Ishikawa (cell line): ENCODE measurements at regions not wholly inside any gene's neighbourhood (a gene's known extent, or its start where the extent isn't known, plus 50 kb on each side); places are given as distances from the start of the nearest gene placed in this dataset.

Source experiments
- CEBPB ChIP-seq: IDR thresholded peaks from 2 replicates; pipeline ENCODE4 v1.6.1; 2012
- CREB1 ChIP-seq: IDR thresholded peaks from 2 replicates; pipeline ENCODE4 v1.6.1; 2012; ENCODE audit warnings: low read depth
- EGR1 ChIP-seq: IDR thresholded peaks from 2 replicates; pipeline ENCODE4 v1.6.1; 2012
- EP300 ChIP-seq: IDR thresholded peaks from 2 replicates; pipeline ENCODE4 v1.6.1; 2012; ENCODE audit warnings: borderline replicate concordance
- FOXM1 ChIP-seq: IDR thresholded peaks from 2 replicates; pipeline ENCODE4 v1.6.1; 2012; ENCODE audit warnings: low read depth, borderline replicate concordance
- NFIC ChIP-seq: IDR thresholded peaks from 2 replicates; pipeline ENCODE4 v1.6.1; 2012
- RAD21 ChIP-seq: IDR thresholded peaks from 2 replicates; pipeline ENCODE4 v1.6.1; 2012; ENCODE audit warnings: low read depth
- TAF1 ChIP-seq: IDR thresholded peaks from 2 replicates; pipeline ENCODE4 v1.6.1; 2012; ENCODE audit warnings: low read depth, mild to moderate bottlenecking
- TCF12 ChIP-seq: IDR thresholded peaks from 2 replicates; pipeline ENCODE4 v1.6.1; 2012; ENCODE audit warnings: low read depth
- YY1 ChIP-seq: IDR thresholded peaks from 2 replicates; pipeline ENCODE4 v1.6.1; 2012; ENCODE audit warnings: low read depth
- ZBTB7A ChIP-seq: IDR thresholded peaks from 2 replicates; pipeline ENCODE4 v1.6.1; 2012; ENCODE audit warnings: low read depth
- TF ChIP-seq, protein P1 (sequence below): IDR thresholded peaks from 2 replicates; pipeline ENCODE4 v1.6.1; 2012; ENCODE audit warnings: low read depth, mild to moderate bottlenecking
- TF ChIP-seq, protein P2 (sequence below): IDR thresholded peaks from 2 replicates; pipeline ENCODE4 v1.6.1; 2012
- TF ChIP-seq, protein P3 (sequence below): IDR thresholded peaks from 2 replicates; pipeline ENCODE4 v1.6.1; 2012

DNA sequence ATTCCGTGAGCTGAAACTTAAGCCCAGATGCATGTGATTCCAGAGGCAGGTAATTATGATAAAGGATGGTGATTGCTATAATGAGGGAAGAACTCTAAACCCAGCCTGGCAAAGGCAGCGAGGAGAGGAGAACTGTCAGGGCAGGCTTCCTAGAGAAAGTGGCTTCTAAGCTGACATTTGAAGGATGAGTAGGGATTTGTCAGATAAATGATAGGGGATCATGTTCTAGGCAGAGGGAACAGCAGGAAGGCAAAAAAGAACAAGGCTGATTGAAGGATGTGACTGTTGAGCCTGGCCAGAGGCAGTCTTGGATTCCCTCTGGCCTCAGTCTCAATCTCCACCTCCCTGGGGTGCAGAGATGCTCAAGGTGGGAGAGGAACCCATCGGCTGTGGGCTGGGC is 146.4 kb upstream of the POU3F1 start:
- TF ChIP-seq FOXM1 (no peak), RAD21 (no peak), EGR1 (no peak), NFIC (no peak), CEBPB (no peak), CREB1 (no peak), TAF1 (no peak), YY1 (no peak), ZBTB7A (no peak), TCF12 (no peak)
- TF ChIP-seq, protein P1, sequence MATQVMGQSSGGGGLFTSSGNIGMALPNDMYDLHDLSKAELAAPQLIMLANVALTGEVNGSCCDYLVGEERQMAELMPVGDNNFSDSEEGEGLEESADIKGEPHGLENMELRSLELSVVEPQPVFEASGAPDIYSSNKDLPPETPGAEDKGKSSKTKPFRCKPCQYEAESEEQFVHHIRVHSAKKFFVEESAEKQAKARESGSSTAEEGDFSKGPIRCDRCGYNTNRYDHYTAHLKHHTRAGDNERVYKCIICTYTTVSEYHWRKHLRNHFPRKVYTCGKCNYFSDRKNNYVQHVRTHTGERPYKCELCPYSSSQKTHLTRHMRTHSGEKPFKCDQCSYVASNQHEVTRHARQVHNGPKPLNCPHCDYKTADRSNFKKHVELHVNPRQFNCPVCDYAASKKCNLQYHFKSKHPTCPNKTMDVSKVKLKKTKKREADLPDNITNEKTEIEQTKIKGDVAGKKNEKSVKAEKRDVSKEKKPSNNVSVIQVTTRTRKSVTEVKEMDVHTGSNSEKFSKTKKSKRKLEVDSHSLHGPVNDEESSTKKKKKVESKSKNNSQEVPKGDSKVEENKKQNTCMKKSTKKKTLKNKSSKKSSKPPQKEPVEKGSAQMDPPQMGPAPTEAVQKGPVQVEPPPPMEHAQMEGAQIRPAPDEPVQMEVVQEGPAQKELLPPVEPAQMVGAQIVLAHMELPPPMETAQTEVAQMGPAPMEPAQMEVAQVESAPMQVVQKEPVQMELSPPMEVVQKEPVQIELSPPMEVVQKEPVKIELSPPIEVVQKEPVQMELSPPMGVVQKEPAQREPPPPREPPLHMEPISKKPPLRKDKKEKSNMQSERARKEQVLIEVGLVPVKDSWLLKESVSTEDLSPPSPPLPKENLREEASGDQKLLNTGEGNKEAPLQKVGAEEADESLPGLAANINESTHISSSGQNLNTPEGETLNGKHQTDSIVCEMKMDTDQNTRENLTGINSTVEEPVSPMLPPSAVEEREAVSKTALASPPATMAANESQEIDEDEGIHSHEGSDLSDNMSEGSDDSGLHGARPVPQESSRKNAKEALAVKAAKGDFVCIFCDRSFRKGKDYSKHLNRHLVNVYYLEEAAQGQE: no peak
- TF ChIP-seq, protein P2, sequence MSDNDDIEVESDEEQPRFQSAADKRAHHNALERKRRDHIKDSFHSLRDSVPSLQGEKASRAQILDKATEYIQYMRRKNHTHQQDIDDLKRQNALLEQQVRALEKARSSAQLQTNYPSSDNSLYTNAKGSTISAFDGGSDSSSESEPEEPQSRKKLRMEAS: no peak

DNA sequence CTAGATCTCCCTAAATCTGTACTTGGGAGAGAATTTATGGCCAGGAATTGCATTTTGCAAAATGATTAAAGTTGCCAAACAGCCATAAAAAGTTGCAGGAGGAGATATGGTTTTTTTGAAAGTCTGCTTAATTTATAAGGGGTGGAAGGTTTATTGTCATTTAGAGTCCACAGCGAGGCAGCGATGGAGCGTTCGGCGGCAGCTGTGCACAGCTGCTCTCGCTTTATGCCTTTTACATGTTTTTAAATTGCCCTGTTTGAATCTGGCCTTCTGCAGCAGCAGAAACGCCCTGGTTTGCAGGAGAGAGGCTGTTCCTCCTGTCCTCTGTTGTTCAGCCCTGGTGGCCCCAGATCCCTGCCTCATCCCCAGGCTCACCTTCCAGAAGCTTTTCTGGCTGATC is 144.9 kb upstream of the POU3F1 start:
- TF ChIP-seq RAD21 (no peak), YY1 (no peak), EGR1 (no peak), ZBTB7A (no peak), EP300 (no peak), NFIC (no peak), CEBPB (no peak), FOXM1 (no peak)

DNA sequence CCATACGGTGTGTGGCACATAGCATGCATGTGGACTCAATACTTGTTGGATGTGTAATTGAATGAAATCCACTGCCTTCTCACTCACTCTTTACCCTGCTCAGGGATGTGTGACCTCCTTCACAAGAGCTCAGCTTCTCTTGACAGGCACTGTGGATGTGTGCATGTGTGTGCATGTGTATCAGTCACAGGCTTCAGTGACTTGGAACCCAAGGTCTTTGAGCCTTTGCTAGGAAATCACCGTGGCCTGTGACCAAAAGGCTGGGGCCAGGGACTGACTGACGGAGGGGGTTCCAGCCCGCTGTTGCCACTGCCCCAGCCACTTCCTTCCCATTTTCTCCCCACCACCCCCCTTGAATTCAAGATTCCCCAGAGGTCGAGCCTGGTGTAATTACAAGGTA is 144.4 kb upstream of the POU3F1 start:
- no peak for TF ChIP-seq TCF12
- TF ChIP-seq ZBTB7A: no peak
- TF ChIP-seq YY1: no peak
- TF ChIP-seq CREB1: no peak
- no peak for TF ChIP-seq RAD21
- TF ChIP-seq EP300: no peak
- TF ChIP-seq, protein P3, sequence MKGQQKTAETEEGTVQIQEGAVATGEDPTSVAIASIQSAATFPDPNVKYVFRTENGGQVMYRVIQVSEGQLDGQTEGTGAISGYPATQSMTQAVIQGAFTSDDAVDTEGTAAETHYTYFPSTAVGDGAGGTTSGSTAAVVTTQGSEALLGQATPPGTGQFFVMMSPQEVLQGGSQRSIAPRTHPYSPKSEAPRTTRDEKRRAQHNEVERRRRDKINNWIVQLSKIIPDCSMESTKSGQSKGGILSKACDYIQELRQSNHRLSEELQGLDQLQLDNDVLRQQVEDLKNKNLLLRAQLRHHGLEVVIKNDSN: no peak
- TF ChIP-seq NFIC: no peak
- TF ChIP-seq, protein P1: no peak
- no peak for TF ChIP-seq TAF1

DNA sequence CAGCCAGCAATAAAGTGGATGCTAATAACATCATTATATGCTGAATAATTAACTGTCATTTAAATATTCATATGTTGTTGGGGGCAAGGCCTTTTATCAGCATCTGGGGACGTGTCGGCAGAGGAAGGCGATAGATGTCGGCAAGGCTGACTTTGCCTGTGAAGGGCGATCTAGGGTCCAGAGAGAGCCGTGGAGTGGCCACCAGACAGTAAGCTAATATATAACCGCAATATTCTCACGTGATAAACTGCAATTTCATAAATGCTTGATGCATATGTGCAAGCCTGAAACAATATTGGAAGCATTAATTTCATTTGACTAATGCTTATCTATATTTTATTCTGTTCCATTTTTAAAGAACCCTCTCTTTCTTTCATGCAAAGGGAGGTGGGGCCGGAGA is 141.0 kb upstream of the POU3F1 start:
- no peak for TF ChIP-seq RAD21

DNA sequence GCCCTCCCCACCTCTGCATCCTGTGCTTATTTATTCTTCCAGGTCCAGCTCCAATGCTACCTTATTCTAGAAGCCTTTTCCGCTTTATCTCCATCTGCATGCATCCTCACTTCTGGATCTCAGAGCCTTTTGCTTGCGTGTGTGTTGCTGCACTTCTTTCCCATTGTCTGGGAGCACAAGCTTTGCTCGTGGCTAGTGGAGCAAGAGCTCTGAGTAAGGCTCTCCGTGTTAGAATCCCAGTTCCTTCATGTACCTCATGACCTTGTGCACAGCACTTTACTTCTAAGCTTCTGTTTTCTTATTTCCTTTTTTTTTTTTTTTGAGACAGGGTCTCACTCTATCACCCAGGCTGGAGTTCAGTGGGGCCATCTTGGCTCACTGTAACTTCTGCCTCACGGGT is 140.0 kb upstream of the POU3F1 start:
- TF ChIP-seq, protein P1: no peak
- TF ChIP-seq, protein P3: no peak

DNA sequence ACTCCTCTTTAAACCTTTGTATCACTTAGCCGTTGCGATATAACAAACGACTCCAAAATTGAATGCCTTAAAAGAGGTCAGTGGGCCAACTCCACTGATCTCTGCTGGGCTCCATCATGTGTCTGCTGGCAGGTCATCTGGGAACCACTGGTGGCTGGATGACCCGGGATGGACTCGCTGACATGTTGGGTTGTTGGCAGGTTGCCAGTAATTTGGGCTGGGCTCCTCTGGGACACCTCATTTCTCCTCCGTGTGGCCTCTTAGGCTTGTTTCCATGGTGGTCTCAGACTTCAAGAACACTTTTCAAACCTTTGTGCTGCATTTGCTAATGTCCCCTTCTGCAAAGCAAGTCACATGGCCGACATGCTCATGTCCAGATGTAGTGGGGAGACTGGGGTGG is 139.3 kb upstream of the POU3F1 start:
- TF ChIP-seq ZBTB7A (no peak), NFIC (0 out of 2 replicates have a peak, but pooled peaks have one; percentile 19), TAF1 (no peak), RAD21 (no peak), CREB1 (no peak), YY1 (no peak), TCF12 (no peak), CEBPB (no peak)
- TF ChIP-seq, protein P3: no peak
